ENCODE measurements at regions not wholly inside any gene's neighbourhood (a gene's known extent, or its start where the extent isn't known, plus 50 kb on each side); places are given as distances from the start of the nearest gene placed in this dataset.
"Not testable (repeated sequence)": the region's sequence is repeated elsewhere in the genome, so short reads cannot be mapped to it uniquely, and the experiment has no call there.

DNA sequence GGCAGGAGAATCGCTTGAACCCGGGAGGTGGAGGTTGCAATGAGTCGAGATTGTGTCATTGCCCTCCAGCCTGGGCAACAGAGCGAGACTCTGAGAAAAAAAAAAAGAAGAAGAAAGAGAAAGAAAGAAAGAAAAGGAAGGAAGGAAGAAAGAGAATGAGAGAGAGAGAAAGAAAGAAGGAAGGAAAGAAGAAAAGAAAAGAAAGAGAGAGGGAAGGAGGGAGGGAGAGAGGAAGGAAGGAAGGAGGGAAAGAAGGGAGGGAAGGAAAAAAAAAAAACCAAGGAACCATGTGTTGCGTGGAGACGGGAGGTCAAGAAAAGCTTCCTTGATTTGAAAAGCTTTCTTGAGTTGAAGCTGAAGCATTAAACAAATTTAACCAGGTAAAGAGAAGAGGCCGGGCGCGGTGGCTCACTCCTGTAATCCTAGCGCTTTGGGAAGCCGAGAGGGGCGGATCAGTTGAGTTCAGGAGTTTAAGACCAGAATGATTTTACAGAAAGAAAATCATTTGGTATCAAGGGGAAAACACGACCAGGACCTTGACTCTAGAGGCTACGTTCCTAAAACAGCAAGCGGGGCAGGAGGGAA, 90.5 kb upstream of the PRSS16 start:
- no peak for DNase-seq (ENCODE audit: low read depth in 2 of 2, low spot score in 1 of 2)

DNA sequence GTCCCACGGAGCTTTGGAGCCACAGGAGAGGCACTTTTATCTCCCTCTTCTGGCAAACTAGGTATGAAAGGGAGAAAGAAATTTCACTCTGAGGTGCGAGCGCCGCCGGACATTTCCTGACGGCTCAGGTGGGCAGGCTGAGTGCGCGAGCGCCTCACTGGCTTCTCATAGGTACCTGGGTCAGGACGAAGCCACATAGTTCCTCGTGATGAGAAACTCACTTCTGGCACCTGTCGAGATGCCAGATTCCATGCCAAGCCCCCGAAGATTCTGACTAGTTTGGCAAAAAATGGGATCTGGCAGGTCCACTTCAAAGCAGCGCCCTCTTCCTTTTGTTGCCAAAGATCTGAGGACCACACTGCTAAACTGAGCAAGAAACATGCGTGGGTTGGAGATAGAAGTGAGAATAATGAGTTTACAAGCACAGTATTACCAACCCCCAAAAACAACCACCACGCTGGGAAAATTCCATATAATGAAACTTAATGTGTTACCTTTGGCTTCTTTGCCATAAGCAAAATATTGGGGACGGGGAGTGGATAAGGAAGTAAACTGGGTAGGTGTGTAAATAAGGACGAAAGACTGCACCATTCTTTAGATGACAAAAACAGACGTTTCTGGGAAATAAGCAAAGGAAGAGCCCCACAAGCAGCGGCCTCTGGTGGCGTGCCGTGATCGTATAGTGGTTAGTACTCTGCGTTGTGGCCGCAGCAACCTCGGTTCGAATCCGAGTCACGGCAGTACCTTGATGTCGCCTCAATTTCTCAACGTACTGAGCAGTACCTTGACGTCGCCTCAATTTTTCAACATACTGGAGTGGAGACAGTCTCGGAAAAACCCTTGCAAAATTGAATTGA, 89.8 kb upstream of the PRSS16 start:
- DNase-seq (ENCODE audit: low read depth in 2 of 2, low spot score in 1 of 2), result peak; percentile 58 to 65

DNA sequence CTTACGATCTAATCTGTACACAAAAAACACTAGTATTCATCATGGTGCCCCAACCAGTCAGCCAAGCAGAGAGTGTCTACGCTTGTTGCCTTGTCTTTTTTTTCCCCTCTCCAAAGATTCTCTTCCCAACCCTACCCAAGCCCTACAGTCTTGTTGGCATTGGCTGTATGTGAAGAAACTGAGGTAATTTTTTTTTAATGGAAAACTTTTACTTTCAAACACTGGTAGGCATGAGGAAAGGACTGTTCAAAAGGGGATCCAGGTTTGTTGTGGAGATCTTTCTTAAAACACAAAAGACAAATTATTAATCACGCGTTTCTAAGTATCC, 89.2 kb upstream of the PRSS16 start:
- DNase-seq (ENCODE audit: low read depth in 2 of 2, low spot score in 1 of 2), result no peak

DNA sequence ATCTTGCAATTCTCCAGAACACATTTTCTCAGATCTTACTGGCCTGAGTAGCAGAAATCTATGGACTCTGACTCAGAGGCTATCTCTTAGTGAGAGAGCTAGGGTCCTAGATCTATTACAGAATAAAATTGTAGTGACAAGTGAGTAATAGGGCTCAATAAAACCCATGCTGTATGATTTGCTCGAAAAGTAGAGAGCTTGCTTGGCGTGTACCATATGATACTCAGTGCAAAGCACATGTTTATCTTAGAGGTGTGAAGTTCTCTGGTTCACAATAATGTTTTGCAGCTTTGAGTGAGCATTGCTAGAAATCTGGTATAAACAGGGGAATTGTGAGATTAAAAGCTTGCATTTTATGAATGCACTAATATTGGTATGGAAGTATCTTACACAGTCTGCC, 87.8 kb upstream of the PRSS16 start:
- no peak for DNase-seq (ENCODE audit: low read depth in 2 of 2, low spot score in 1 of 2)

DNA sequence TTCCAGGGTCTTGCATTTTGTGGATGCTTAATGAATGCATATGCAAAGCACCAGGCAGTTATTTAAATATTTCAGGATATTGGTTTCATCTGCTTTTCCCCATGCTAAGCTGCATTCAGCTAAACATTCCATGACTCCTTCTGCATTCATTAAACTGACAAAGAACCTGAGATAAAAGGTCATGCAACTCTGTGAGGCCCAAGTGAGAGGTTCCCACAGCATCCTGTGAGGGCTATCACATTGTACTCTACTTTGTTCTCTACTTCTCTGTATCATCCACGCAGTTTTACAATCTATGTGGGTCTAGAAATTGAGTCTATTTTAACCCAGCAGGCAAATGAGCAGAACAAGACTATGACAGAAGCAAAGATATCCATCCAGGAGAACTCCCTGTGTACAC, 86.4 kb upstream of the PRSS16 start:
- DNase-seq (ENCODE audit: low read depth in 2 of 2, low spot score in 1 of 2), result no peak

DNA sequence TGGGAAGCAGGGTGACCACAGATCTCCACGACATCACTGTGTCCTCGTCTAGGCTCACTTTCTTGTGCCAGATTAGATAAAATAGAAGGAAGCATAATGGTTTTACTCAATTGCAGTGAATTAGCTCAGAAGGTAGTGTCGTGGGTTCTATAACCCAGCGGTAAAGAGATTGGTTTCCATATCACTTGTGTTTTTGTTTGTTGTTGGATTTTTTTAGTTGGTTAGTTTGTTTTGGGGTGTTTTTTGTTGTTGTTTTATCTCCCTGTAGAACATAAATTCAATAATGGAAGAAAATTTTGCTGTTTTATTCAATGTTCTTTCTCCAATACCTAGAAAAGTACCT, 85.9 kb upstream of the PRSS16 start:
- no peak for DNase-seq (ENCODE audit: low read depth in 2 of 2, low spot score in 1 of 2)

DNA sequence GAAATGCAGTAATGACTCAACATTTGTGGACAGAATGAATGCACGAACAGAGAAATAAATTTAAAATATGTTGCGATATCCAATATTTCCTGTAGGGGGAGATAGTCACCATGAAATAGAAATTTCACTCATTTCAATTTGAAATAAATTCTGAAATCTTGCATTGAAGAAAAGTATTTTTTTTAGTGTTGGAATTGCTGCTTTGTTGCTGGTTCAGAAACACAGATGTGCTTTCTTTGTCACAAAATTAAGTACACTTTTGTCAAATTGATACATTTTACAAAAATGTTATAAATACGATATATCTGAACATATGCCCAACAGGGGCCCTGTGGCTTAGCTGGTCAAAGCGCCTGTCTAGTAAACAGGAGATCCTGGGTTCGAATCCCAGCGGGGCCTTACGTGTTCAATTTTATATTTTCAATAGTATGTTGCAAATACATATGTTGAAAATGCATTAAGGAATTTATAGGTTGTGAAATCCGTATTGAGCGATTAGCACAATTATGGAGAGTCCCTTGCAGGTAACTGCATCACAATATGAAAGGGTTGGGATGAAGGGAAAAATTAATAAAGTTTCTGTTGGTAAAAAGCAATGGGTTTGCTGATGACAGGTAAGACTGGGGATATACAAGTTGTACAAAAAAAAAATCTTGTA, 85.4 kb upstream of the PRSS16 start:
- DNase-seq (ENCODE audit: low read depth in 2 of 2, low spot score in 1 of 2), result no peak

DNA sequence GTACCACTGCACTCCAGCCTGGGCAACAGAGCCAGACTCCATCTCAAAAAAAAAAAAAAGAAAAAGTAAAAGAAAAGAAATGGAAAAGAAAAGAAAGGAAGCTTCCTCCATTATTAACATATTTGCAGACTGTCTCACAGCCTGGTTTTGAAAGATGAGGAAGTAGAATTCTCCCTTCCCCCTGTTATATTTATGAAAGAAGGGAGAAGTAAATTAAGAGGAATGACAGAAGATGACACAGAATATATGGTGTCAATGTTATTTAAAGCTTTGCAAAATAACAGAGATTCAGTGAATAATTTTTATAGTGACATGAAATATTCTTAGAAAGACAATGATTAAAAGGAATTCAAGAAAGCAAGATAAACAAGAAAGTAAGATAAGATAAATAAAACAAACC, 83.7 kb upstream of the PRSS16 start:
- no peak for DNase-seq (ENCODE audit: low read depth in 2 of 2, low spot score in 1 of 2)

DNA sequence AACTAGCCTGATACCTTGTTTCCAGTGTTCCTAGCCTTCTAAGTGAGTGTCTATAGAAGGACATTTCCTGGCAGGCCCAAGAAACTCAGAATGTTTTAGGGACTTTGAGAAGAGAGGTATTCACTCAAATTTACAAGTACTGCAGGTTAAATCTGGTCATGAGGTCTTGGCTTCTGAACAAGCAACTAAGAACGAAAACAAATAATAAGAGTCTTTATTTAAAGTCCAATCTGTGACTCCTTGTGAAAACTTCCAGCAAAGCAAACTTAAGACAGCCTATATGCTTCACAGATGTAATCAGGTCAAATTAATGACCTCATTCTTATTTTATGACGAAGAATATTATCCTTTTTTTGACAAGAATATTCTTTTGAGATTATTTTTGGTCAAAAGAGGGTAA, 79.4 kb upstream of the PRSS16 start:
- no peak for DNase-seq (ENCODE audit: low read depth in 2 of 2, low spot score in 1 of 2)

DNA sequence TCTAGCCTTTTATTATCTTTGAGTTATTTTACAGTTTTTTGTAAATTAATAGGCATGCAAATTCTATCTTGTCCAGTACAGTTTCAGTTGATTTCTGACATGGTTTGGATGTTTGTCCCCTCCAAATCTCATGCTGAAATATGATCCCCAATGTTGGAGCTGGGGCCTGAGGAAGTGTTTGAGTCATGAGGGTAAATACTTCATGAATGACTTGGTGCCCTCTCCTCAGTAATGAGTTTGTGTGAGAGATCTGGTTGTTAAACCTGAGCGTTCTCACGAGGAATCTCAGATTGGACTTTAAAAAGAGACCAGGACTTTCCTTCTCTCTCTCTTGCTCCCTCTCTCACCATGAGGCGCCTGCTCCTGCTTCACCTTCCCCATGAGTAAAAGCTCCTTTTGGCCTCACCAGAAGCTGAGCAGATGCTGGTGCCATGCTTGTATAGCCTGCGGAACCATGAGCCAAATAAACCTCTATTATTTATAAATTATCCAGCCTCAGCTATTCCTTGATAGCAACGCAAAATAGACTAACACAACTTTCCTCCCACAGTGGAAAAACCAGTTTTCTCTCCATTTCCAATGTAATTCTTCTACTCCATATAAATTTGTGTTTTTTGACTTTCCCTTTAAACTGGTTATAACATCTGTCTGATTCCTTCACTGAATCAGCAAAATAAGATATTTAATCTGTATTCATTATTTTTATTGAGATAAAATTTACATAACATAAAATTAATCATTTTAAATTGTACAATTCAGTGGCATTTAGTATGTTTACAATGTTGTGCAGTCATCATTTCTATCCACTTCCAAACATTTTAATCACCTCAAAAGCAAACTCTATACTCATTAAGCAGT, 78.7 kb upstream of the PRSS16 start:
- DNase-seq (ENCODE audit: low read depth in 2 of 2, low spot score in 1 of 2), result no peak

DNA sequence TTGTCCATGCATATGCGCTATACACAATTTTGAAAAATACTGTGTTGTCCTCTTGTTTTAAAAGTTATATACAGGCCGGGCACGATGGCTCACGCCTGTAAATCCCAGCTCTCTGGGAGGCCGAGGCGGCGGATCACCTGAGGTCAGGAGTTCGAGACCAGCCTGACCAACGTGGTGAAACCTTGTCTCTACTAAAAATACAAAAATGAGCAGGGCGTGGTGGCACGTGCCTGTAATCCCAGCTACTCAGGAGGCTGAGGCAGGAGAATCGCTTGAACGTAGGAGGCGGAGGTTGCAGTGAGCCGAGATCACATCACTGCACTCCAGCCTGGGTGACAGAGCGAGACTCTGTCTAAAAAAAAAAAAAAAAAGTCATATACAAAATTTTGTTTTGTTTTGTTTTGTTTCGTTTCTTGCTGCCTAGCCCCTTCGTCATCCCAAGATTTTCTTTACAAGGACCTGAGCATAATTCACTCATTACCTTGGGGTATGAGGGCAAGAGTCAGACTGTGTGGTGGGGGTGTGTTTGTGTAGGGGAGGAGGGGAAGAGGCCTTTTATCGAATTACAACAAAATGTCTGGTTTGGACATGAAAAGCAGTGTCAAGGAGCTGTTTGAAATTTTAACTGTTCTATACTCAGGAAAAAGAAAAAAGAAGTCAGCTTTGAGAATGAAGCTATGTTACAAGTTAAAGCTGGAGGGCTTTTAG, 74.8 kb upstream of the PRSS16 start:
- not testable (repeated sequence) for DNase-seq (ENCODE audit: low read depth in 2 of 2, low spot score in 1 of 2)

DNA sequence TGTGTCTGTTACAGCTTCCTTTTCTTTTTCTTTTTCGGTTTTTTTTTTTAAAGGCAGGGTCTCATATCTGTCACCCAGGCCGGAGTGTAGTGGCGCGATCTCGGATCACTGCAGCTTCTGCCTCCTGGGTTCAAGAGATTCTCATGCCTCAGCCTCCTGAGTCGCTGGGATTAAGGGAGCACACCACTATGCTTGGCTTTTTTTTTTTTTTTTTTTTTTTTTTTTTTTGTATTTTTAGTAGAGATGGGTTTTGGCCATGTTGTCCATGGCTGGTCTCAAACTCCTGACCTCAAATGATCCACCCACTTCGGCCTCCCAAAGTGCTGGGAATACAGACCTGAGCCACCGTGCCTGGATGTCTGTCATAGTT, 74.3 kb upstream of the PRSS16 start:
- not testable (repeated sequence) for DNase-seq (ENCODE audit: low read depth in 2 of 2, low spot score in 1 of 2)

DNA sequence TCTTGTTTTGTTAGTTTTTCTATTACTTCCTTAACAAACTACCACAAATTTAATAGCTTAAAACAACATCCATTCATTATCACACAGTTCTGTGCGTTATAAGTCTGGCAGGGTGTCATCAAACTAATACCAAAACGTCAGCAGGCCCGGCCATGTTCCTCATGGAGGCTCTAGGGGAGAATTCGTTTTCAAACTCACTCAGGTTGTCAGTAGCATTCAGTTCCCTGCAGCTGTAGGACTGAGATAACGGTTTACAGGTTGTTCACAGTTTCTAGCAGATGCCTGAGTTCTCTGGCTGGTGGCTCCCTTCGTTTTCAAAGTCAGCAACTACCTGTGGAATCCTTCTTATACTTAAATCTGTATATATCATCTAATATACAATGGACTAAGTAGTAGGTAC, 72.5 kb upstream of the PRSS16 start:
- DNase-seq (ENCODE audit: low read depth in 2 of 2, low spot score in 1 of 2), result no peak

DNA sequence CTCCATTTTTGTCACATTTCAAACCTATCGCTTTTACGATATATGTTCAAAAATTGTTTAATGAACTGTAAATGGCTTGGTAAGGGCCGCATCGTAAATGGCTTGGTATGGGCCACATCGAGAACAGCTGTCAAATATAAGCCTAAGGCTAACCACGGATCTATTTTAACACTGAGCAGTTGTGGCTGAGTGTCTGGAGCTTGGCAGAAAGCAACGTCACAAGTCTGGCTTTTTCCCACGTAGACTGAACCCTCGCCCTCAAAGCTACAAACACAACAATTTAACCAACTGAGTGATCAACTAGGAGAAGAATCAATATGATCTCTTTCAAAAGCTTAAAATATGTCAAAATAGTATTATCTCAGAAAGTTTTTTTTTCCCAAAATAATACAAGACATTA, 71.4 kb upstream of the PRSS16 start:
- no peak for DNase-seq (ENCODE audit: low read depth in 2 of 2, low spot score in 1 of 2)

DNA sequence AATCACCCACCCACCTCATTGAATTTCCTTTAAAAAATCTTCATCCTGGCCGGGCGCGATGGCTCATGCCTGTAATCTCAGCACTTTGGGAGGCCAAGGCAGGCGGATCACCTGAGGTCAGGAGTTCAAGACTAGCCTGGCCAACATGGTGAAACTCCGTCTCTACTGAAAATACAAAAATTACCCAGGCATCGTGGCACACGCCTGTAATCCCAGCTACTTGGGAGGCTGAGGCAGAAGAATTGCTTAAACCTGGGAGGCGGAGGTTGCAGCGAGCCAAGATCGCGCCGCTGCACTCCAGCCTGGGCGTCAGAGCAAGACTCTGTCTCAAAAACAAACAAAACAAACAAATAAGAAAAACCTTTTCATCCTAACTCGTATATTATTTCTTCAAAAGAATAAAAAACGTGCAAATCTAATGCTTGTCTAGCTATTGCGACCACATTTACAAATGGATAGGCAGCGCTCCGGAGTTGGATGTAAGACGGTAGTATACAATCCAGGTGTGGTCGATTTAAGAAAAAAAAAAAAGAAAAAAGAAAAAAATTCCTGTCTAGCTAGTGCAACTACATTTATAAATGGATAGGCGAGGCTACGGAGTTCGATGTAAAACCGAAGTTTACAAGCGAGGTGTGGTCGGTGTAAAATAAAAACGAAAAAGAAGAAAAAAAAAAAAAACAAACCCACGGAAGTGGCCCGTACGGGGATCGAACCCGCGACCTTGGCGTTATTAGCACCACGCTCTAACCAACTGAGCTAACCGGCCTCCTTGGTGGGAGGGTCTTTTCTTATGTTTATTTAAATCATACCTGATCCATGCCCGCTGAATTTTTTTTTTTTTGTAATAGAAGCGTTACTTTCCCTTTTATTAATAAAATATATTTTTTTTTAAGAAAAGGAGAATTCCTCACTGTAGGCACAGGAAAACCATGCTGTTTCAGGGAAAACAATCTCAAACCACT, 70.7 kb upstream of the PRSS16 start:
- DNase-seq (ENCODE audit: low read depth in 2 of 2, low spot score in 1 of 2), result peak; percentile 40 to 43

DNA sequence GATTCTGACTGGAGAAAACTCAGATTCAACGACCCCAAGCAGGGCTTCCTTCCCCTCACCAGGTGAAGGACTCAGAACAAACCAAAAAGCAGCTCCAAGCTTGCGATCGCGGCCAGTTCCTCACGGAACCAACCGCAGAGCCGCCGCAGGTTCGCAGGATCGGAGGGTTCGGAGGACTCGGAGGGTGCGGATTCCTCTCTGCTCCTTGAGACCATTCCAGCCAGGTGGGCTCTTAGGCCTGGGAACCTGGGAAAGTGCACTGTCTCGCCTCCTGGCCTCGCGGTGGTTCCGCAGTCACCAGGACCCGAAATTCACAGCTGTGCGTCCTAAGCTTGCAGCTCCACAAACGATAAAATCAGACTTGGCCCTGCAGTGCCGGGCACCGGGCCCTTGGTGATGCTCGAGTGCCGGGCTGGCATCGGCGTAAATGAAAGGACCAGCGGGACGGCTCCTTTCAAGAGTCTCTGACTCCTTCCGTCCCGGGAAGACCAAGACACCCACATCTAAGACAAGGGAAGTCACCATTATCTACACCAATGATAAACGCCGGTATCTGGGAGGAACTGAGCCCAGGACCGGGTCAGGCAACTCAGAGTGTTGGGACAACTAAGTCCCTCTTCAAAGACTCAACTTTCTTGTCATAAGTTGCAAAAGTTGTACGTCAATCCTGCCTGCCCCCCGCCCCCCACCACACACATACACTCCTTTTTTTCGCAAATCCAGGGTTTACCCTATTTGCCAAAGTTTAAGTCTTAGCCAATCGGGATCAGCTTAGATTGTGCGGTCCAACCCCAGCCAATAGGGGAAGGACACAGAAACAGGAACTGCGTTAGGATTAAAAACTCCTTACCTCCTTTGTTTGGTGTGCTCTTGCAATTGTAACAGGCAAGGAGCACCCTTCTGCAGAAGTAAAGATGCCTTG, 69.8 kb upstream of the PRSS16 start:
- DNase-seq (ENCODE audit: low read depth in 2 of 2, low spot score in 1 of 2), result peak; percentile 39 to 46

DNA sequence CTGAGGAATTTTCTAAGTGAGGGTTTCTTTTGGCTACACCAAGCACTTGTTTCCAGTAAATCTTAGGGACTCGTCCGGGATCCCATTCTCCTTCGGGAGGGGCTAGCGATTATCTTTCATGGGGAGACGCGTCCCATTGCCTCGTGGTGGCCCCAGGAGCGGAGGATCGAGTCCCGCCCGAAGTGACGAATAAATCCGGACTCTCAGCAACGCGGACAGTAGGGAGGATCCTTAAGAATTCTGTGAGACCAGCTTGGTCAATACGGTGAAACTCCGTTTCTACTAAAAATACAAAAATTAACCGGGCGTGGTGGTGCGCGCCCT, 69.1 kb upstream of the PRSS16 start:
- DNase-seq (ENCODE audit: low read depth in 2 of 2, low spot score in 1 of 2), result no peak

DNA sequence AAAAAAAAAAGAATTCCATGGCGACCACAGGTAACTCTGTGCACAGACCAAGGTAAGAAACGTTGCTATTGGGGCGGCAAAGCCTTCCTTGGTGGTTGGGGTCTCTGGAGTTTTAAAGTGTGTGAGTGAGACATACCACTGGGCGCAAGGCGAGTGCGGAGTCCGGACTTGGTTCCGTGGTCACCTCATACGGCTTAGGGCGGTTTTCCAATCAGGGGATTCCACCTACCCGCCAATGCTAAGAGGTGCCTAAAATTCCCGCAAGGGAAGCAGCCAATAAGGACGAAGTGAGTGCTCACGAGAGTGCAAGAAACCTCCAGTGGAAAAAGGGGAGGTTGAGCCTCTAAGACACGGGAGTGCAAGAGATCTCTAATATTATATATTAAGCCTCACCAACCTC, 68.6 kb upstream of the PRSS16 start:
- DNase-seq (ENCODE audit: low read depth in 2 of 2, low spot score in 1 of 2), result no peak

Measured in stimulated activated CD8-positive, alpha-beta memory T cell treated with anti-CD3 and anti-CD28 coated beads, Interleukin-4, amount 100 ng/mL, for 4 hours (primary cell).